GM23338 (cell line): ENCODE measurements at regions not wholly inside any gene's neighbourhood (a gene's known extent, or its start where the extent isn't known, plus 50 kb on each side); places are given as distances from the start of the nearest gene placed in this dataset.

Source experiments
- CREB1 ChIP-seq: fragments of 250-450 bp; sonication (Bioruptor Pico); IDR thresholded peaks from 2 replicates; pipeline ENCODE4 v1.5.0; 2020; ENCODE audit warnings: low read depth, mild to moderate bottlenecking, moderate library complexity
- EZH2 ChIP-seq: fragments of 200-600 bp; sonication (generic); IDR thresholded peaks from one replicate; pipeline ENCODE4 v1.8.0; 2017; ENCODE audit warnings: antibody characterized with exemption, mild to moderate bottlenecking, low read depth; ENCODE audit not compliant: unreplicated experiment
- EZH2phosphoT487 ChIP-seq: fragments of 200-600 bp; sonication (generic); IDR thresholded peaks from one replicate; pipeline ENCODE4 v1.8.1; 2018; ENCODE audit warnings: antibody characterized with exemption; ENCODE audit not compliant: unreplicated experiment
- JUNB ChIP-seq: IDR thresholded peaks from one replicate; pipeline ENCODE4 v1.6.1; 2016; ENCODE audit warnings: antibody characterized with exemption; ENCODE audit not compliant: unreplicated experiment
- NANOG ChIP-seq: IDR thresholded peaks from 2 replicates; pipeline ENCODE4 v1.6.1; 2016; ENCODE audit warnings: antibody characterized with exemption, borderline replicate concordance
- POLR2AphosphoS5 ChIP-seq: IDR thresholded peaks from 2 replicates; pipeline ENCODE4 v1.6.1; 2016; ENCODE audit warnings: antibody characterized with exemption, low read depth
- STAT1 ChIP-seq: IDR thresholded peaks from one replicate; pipeline ENCODE4 v1.6.1; 2016; ENCODE audit warnings: antibody characterized with exemption; ENCODE audit not compliant: unreplicated experiment
- ZNF114 ChIP-seq: fragments of 250-450 bp; sonication (Bioruptor Pico); IDR thresholded peaks from 2 replicates; pipeline ENCODE4 v1.5.0; 2020; ENCODE audit warnings: mild to moderate bottlenecking, moderate library complexity
- TF ChIP-seq, protein P1 (sequence below): fragments of 250-450 bp; sonication (Bioruptor Pico); IDR thresholded peaks from 2 replicates; pipeline ENCODE4 v1.5.0; 2020; ENCODE audit warnings: mild to moderate bottlenecking, moderate library complexity
- TF ChIP-seq, protein P2 (sequence below), 2 experiments: fragments of 200-600 bp in 1 of 2; sonication (generic) in 1 of 2; conservative IDR thresholded peaks; 2 replicates each; pipeline versions ENCODE4 v1.5.1 to v1.6.1; 2016 to 2017; ENCODE audit warnings: antibody characterized with exemption in 2 of 2, low read depth in 2 of 2, mild to moderate bottlenecking in 2 of 2, moderate library complexity in 1 of 2
- TF ChIP-seq, protein P3 (sequence below): IDR thresholded peaks from 2 replicates; pipeline ENCODE4 v1.6.1; 2016; ENCODE audit warnings: antibody characterized with exemption

DNA sequence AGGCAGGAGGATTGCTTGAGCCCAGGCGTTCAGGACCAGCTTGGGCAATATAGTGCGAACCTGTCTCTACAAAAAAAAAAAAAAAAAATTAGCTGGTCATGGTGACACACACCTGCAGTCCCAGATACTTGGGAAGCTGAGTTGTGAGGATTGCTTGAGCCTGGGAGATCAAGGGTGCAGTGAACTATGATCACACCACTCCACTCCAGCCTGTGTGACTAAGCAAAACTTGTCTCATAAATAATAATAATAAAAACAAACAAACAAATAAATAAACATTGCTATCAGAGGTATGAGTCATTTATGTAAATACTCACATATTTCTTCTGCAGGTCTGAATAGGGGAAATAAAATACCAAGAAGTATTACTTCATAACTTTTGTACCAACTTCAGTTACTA, 1372.7 kb upstream of the AGA start (continued):
- TF ChIP-seq, protein P1, sequence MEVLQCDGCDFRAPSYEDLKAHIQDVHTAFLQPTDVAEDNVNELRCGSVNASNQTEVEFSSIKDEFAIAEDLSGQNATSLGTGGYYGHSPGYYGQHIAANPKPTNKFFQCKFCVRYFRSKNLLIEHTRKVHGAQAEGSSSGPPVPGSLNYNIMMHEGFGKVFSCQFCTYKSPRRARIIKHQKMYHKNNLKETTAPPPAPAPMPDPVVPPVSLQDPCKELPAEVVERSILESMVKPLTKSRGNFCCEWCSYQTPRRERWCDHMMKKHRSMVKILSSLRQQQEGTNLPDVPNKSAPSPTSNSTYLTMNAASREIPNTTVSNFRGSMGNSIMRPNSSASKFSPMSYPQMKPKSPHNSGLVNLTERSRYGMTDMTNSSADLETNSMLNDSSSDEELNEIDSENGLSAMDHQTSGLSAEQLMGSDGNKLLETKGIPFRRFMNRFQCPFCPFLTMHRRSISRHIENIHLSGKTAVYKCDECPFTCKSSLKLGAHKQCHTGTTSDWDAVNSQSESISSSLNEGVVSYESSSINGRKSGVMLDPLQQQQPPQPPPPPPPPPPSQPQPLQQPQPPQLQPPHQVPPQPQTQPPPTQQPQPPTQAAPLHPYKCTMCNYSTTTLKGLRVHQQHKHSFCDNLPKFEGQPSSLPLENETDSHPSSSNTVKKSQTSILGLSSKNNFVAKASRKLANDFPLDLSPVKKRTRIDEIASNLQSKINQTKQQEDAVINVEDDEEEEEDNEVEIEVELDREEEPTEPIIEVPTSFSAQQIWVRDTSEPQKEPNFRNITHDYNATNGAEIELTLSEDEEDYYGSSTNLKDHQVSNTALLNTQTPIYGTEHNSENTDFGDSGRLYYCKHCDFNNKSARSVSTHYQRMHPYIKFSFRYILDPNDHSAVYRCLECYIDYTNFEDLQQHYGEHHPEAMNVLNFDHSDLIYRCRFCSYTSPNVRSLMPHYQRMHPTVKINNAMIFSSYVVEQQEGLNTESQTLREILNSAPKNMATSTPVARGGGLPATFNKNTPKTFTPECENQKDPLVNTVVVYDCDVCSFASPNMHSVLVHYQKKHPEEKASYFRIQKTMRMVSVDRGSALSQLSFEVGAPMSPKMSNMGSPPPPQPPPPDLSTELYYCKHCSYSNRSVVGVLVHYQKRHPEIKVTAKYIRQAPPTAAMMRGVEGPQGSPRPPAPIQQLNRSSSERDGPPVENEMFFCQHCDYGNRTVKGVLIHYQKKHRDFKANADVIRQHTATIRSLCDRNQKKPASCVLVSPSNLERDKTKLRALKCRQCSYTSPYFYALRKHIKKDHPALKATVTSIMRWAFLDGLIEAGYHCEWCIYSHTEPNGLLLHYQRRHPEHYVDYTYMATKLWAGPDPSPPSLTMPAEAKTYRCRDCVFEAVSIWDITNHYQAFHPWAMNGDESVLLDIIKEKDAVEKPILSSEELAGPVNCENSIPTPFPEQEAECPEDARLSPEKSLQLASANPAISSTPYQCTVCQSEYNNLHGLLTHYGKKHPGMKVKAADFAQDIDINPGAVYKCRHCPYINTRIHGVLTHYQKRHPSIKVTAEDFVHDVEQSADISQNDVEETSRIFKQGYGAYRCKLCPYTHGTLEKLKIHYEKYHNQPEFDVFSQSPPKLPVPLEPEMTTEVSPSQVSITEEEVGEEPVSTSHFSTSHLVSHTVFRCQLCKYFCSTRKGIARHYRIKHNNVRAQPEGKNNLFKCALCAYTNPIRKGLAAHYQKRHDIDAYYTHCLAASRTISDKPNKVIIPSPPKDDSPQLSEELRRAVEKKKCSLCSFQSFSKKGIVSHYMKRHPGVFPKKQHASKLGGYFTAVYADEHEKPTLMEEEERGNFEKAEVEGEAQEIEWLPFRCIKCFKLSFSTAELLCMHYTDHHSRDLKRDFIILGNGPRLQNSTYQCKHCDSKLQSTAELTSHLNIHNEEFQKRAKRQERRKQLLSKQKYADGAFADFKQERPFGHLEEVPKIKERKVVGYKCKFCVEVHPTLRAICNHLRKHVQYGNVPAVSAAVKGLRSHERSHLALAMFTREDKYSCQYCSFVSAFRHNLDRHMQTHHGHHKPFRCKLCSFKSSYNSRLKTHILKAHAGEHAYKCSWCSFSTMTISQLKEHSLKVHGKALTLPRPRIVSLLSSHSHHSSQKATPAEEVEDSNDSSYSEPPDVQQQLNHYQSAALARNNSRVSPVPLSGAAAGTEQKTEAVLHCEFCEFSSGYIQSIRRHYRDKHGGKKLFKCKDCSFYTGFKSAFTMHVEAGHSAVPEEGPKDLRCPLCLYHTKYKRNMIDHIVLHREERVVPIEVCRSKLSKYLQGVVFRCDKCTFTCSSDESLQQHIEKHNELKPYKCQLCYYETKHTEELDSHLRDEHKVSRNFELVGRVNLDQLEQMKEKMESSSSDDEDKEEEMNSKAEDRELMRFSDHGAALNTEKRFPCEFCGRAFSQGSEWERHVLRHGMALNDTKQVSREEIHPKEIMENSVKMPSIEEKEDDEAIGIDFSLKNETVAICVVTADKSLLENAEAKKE (CRISPR knock-in tag), result no peak
- TF ChIP-seq NANOG (no peak), ZNF114 (CRISPR knock-in tag) (no peak), EZH2 (no peak), STAT1 (no peak), EZH2phosphoT487 (no peak), JUNB (no peak), CREB1 (CRISPR knock-in tag) (no peak), POLR2AphosphoS5 (no peak)
- TF ChIP-seq, protein P2, sequence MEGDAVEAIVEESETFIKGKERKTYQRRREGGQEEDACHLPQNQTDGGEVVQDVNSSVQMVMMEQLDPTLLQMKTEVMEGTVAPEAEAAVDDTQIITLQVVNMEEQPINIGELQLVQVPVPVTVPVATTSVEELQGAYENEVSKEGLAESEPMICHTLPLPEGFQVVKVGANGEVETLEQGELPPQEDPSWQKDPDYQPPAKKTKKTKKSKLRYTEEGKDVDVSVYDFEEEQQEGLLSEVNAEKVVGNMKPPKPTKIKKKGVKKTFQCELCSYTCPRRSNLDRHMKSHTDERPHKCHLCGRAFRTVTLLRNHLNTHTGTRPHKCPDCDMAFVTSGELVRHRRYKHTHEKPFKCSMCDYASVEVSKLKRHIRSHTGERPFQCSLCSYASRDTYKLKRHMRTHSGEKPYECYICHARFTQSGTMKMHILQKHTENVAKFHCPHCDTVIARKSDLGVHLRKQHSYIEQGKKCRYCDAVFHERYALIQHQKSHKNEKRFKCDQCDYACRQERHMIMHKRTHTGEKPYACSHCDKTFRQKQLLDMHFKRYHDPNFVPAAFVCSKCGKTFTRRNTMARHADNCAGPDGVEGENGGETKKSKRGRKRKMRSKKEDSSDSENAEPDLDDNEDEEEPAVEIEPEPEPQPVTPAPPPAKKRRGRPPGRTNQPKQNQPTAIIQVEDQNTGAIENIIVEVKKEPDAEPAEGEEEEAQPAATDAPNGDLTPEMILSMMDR (conservative IDR thresholded peaks at IDR 0.05; ENCODE audit: low read depth in 2 of 2), result no peak
- TF ChIP-seq, protein P3, sequence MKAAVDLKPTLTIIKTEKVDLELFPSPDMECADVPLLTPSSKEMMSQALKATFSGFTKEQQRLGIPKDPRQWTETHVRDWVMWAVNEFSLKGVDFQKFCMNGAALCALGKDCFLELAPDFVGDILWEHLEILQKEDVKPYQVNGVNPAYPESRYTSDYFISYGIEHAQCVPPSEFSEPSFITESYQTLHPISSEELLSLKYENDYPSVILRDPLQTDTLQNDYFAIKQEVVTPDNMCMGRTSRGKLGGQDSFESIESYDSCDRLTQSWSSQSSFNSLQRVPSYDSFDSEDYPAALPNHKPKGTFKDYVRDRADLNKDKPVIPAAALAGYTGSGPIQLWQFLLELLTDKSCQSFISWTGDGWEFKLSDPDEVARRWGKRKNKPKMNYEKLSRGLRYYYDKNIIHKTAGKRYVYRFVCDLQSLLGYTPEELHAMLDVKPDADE, result no peak
